ENCODE measurements at regions not wholly inside any gene's neighbourhood (a gene's known extent, or its start where the extent isn't known, plus 50 kb on each side); places are given as distances from the start of the nearest gene placed in this dataset.

GRCh38 chr11:11142430-11142829 lies 210.6 kb downstream of the CSNK2A3 start:
- intact Hi-C loops (cut with DNase I; ENCODE audit: low total_unique reads) = no loop called here
- Histone ChIP-seq H3K9me3 (no peaks in the 10 kb centered on the region), H3K4me3 (no peak overlapping the region), H3K36me3 (no peaks in the 10 kb centered on the region), H3K4me1 (peaks cover 0 to 10% (median 3%) of the 10 kb centered on the region in 4 donors), H3K27me3 (no peaks in the 10 kb centered on the region), H3K27ac (peak overlapping the region in 2 of 5 donors; percentile 2 to 18)
- WGBS, 5 donors = 73 to 85% (median 80%) methylated on average over 4 of the region's 4 CpGs
- no peak for TF ChIP-seq EP300 (IDR thresholded peaks at IDR 0.05)
- no peak for TF ChIP-seq POLR2A (IDR thresholded peaks at IDR 0.05)
- DNase-seq = peak in 1 of 2 donors; percentile 11

GRCh38 chr11:11141065-11141464 lies 212.0 kb downstream of the CSNK2A3 start:
- Histone ChIP-seq H3K4me3 (no peak overlapping the region), H3K4me1 (peaks cover 0 to 8% (median 4%) of the 10 kb centered on the region in 4 donors), H3K36me3 (no peaks in the 10 kb centered on the region), H3K27ac (no peak overlapping the region), H3K27me3 (no peaks in the 10 kb centered on the region), H3K9me3 (no peaks in the 10 kb centered on the region)
- peak in 1 of 2 donors; percentile 16 for DNase-seq
- TF ChIP-seq POLR2AphosphoS5 (IDR thresholded peaks at IDR 0.05) (no peak), CTCF (IDR thresholded peaks at IDR 0.05) (no peak), POLR2A (IDR thresholded peaks at IDR 0.05) (no peak), EP300 (IDR thresholded peaks at IDR 0.05) (no peak)
- intact Hi-C loops (cut with DNase I; ENCODE audit: low total_unique reads) = no loop called here
- 45 to 77% (median 74%) methylated on average over 1 of the region's 1 CpG for WGBS, 5 donors

- Histone ChIP-seq H3K4me1 (peaks cover 0 to 10% (median 4%) of the 10 kb centered on the region in 4 donors), H3K4me3 (no peak overlapping the region), H3K27me3 (no peaks in the 10 kb centered on the region), H3K27ac (no peak overlapping the region), H3K36me3 (no peaks in the 10 kb centered on the region), H3K9me3 (no peaks in the 10 kb centered on the region)
- intact Hi-C loops (cut with DNase I; ENCODE audit: low total_unique reads) = no loop called here
- no peak for TF ChIP-seq EP300 (IDR thresholded peaks at IDR 0.05)
- TF ChIP-seq POLR2AphosphoS5 (IDR thresholded peaks at IDR 0.05) = no peak
- no peak for TF ChIP-seq CTCF (IDR thresholded peaks at IDR 0.05)
- TF ChIP-seq POLR2A (IDR thresholded peaks at IDR 0.05) = no peak
- no peak for DNase-seq
Observed at GRCh38 chr11:11140510-11140909, 212.5 kb downstream of the CSNK2A3 start.

DNA sequence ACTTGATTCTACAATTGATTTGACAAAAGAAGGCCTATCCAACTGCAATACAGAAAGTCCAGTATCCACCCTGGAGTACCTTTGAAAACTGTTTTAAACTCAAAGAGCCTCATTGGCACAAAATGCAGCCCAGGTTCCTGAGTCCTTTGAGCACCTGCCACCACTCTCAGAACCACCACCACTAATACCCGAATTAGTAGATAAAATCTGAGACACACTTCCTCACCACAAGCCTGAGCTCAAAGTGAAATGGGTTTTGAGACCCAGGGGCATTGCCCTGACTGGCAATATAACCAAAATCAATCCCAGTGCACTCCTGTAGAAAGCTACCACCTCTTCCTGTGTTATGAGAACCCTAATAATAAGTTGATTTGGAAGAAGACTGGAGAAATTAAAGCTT lies 215.7 kb downstream of the CSNK2A3 start:
- Histone ChIP-seq H3K4me3 (no peak overlapping the region), H3K27ac (no peak overlapping the region), H3K9me3 (no peaks in the 10 kb centered on the region), H3K36me3 (no peaks in the 10 kb centered on the region), H3K27me3 (no peaks in the 10 kb centered on the region), H3K4me1 (peaks cover 0 to 10% (median 4%) of the 10 kb centered on the region in 4 donors)
- no peak for TF ChIP-seq POLR2AphosphoS5 (IDR thresholded peaks at IDR 0.05)
- no peak for TF ChIP-seq EP300 (IDR thresholded peaks at IDR 0.05)
- TF ChIP-seq POLR2A (IDR thresholded peaks at IDR 0.05) = no peak
- 15 to 58% (median 55%) methylated on average over 1 of the region's 1 CpG for WGBS, 5 donors
- intact Hi-C loops (cut with DNase I; ENCODE audit: low total_unique reads) = no loop called here
- no peak for DNase-seq

DNA sequence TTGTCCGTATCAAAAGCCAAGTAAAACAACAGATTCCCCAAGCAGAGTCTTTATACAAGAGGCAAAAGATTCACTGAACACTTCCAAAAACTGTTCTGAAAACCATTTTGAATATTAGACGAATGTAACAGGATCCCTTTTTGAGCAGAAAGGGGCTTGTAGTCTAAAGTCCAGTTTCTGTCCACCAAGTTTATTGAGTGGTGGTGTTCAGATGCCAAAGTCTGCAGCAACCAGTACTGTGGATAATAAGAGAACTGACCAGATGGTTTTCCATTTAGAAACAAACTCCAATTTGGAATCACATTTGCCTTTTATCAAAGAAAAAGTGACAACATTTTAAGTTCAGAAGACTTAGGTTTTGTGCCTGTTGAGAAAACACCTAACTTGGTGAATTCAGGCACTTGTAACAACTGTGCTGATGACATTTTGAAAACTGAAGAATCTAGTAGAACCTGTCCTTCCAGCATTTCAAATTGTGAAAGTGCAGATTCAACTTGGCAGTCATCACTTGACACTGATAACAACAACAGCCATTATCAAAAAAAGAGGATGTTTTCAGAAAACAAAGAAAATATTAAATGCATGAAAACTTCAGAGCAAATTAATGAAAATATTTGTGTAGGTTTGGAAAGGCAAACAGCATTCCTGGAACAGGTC lies 217.1 kb downstream of the CSNK2A3 start:
- no peaks in the 10 kb centered on the region for H3K27me3 ChIP-seq

More for the DNA sequence above, 217.1 kb downstream of the CSNK2A3 start:
- TF ChIP-seq EP300 (IDR thresholded peaks at IDR 0.05) = no peak
- no peak for TF ChIP-seq POLR2A (IDR thresholded peaks at IDR 0.05)
- TF ChIP-seq CTCF (IDR thresholded peaks at IDR 0.05) = no peak
- TF ChIP-seq POLR2AphosphoS5 (IDR thresholded peaks at IDR 0.05) = no peak
- Histone ChIP-seq H3K9me3 (no peaks in the 10 kb centered on the region), H3K4me3 (no peak overlapping the region), H3K4me1 (peaks cover 0 to 5% (median under 1%) of the 10 kb centered on the region in 4 donors), H3K36me3 (no peaks in the 10 kb centered on the region), H3K27ac (no peak overlapping the region)
- 53 to 67% (median 59%) methylated on average over 2 of the region's 2 CpGs for WGBS, 5 donors
- DNase-seq = peak in 1 of 2 donors; percentile 32
- intact Hi-C loops (cut with DNase I; ENCODE audit: low total_unique reads) = no loop called here

Data from stomach (tissue), 8 donors.